IgD-negative memory B cell (primary cell): ENCODE measurements at regions not wholly inside any gene's neighbourhood (a gene's known extent, or its start where the extent isn't known, plus 50 kb on each side); places are given as distances from the start of the nearest gene placed in this dataset.

ENCODE experiments used
- H3K27ac Mint-ChIP-seq, 3 donors: one replicate each; pipeline ENCODE4 v1.8.0; 2020 to 2022; ENCODE audit warnings: mild to moderate bottlenecking in 3 of 3, mixed read lengths in 3 of 3, moderate library complexity in 1 of 3
- H3K27me3 Mint-ChIP-seq: one replicate; pipeline ENCODE4 v1.8.0; 2021; ENCODE audit warnings: mixed read lengths
- H3K36me3 Mint-ChIP-seq: one replicate; pipeline ENCODE4 v1.8.0; 2020; ENCODE audit warnings: mild to moderate bottlenecking, mixed read lengths
- H3K4me1 Mint-ChIP-seq, 3 donors: one replicate each; pipeline ENCODE4 v1.8.0; 2020 to 2022; ENCODE audit warnings: mixed read lengths in 3 of 3, mild to moderate bottlenecking in 1 of 3
- H3K4me3 Mint-ChIP-seq, 4 donors: one replicate each; pipeline ENCODE4 v1.8.0; 2020 to 2022; ENCODE audit warnings: mild to moderate bottlenecking in 4 of 4, mixed read lengths in 4 of 4, moderate library complexity in 3 of 4
- H3K9me3 Mint-ChIP-seq, 3 donors: one replicate each; pipeline ENCODE4 v1.8.0; 2020 to 2021; ENCODE audit warnings: mixed read lengths in 3 of 3, mild to moderate bottlenecking in 1 of 3

DNA sequence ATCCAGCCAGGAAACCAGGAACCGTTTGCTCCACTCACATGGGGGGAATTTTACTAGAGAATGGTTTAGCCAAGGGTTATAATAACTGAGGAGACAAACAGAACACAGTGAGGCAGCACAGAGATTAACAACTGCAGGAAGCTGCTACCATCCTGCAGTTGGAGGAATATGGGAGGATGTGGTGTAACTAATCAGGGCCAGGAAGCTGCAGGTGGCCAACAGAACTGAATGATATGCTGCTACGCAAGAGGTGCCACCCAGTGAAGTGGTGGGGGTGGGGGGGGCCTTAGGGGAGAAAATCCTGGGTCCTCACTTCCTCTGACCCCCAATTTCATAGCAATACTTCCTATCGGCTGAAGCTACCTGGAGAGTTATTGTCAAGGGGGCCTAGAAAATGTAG, 306.4 kb upstream of the STT3B start:
- no peaks in the 10 kb centered on the region for H3K27me3 Mint-ChIP-seq
- H3K4me1 Mint-ChIP-seq, result peaks cover 31 to 41% (median 41%) of the 10 kb centered on the region in 3 donors
- peak overlapping the region; percentile 48 to 91 (median 66) for H3K4me3 Mint-ChIP-seq
- peaks cover 3% of the 10 kb centered on the region for H3K36me3 Mint-ChIP-seq
- H3K9me3 Mint-ChIP-seq, result no peaks in the 10 kb centered on the region
- H3K27ac Mint-ChIP-seq, result peak overlapping the region; percentile 86 to 97 (median 96)

DNA sequence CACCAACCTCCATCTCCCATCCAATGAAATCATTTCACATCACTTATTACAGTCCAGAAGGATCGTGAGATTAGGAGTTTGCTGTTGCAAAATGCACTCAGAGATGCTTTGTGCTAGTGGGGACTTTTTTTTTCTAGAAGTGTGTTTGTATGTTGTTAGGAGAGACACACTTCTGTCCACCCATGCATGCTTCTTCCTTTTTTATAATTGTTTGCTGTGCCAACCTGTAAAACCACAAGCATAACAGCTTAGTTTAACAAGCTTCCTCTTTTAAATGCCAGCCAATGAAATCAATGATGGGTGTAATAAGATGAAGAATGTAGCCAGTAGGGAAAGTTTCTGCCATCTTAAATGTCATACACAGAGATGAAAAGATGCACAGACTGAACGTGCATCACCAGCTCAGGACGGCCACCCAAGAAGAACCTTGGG, 305.6 kb upstream of the STT3B start:
- Mint-ChIP-seq H3K27me3 (no peaks in the 10 kb centered on the region), H3K4me3 (peak overlapping the region; percentile 48 to 80 (median 66)), H3K4me1 (peaks cover 31 to 47% (median 47%) of the 10 kb centered on the region in 3 donors), H3K36me3 (peaks cover 3% of the 10 kb centered on the region), H3K9me3 (no peaks in the 10 kb centered on the region), H3K27ac (peak overlapping the region; percentile 86 to 97 (median 96))

GRCh38 chr3:31230425-31231223, 302.1 kb upstream of the STT3B start:
- Mint-ChIP-seq H3K4me3 (peak overlapping the region in 2 of 4 donors; percentile 2 to 24), H3K9me3 (no peaks in the 10 kb centered on the region), H3K4me1 (peaks cover 40 to 56% (median 49%) of the 10 kb centered on the region in 3 donors), H3K27ac (peak overlapping the region; percentile 19 to 83 (median 65)), H3K27me3 (peaks cover 9% of the 10 kb centered on the region), H3K36me3 (peaks cover 3% of the 10 kb centered on the region)

GRCh38 chr3:31232055-31233025, 300.4 kb upstream of the STT3B start:
- Mint-ChIP-seq H3K27me3 (peaks cover 9% of the 10 kb centered on the region), H3K9me3 (no peaks in the 10 kb centered on the region), H3K36me3 (peaks cover 3% of the 10 kb centered on the region), H3K4me1 (peaks cover 29 to 42% (median 34%) of the 10 kb centered on the region in 3 donors), H3K27ac (peak overlapping the region in 2 of 3 donors; percentile 11 to 72), H3K4me3 (peak overlapping the region in 2 of 4 donors; percentile 81 to 89)

DNA sequence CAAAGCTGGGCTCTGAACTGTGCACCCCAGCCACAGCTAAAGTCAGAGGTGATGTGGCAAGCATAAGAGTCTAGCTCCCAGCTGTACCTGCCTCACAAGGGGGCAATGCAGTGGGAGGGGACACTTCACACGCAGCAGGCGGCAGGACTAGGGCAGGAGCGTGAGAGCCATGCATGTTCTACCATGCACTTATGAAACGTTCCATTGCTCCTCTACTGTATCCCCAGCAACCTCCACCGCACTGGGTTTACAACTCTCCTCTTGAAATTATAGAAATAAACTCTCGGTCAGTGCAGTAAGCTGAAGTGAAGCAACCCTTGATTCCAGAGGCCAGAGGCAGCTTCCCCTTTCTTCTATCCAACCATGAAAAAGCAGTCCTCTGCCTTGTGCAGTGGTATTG, 298.6 kb upstream of the STT3B start:
- peaks cover 2% of the 10 kb centered on the region for H3K36me3 Mint-ChIP-seq
- H3K4me1 Mint-ChIP-seq, result peaks cover 22 to 34% (median 27%) of the 10 kb centered on the region in 3 donors
- peaks cover 9% of the 10 kb centered on the region for H3K27me3 Mint-ChIP-seq
- H3K4me3 Mint-ChIP-seq, result no peak overlapping the region
- no peaks in the 10 kb centered on the region for H3K9me3 Mint-ChIP-seq
- no peak overlapping the region for H3K27ac Mint-ChIP-seq

GRCh38 chr3:31235062-31235700, 297.5 kb upstream of the STT3B start:
- Mint-ChIP-seq H3K27me3 (peaks cover 9% of the 10 kb centered on the region), H3K27ac (no peak overlapping the region), H3K4me1 (peaks cover 16 to 26% (median 24%) of the 10 kb centered on the region in 3 donors), H3K9me3 (peaks cover 0 to 1% (median 0%) of the 10 kb centered on the region in 3 donors), H3K4me3 (no peak overlapping the region), H3K36me3 (peaks cover 4% of the 10 kb centered on the region)

DNA sequence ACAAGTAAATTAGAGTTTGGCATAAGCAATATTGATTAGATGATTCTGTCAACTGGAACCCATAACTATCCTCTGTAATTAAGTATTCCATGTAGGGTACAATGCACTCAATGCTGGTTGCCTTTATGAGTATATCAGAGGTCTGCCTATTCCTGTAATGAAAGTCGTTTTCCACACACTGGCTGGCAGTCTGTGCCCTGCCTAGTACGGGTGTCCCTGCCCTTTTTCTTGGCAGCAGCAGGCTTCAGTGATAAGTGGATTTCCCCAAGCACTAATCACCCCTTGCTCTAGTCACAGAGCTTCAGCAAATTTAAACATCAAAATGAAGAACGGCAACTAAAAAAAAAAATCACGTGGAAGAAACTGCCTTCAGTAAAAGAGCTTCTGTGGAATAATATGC, 294.8 kb upstream of the STT3B start:
- peaks cover 9% of the 10 kb centered on the region for H3K27me3 Mint-ChIP-seq
- H3K4me3 Mint-ChIP-seq, result no peak overlapping the region
- H3K4me1 Mint-ChIP-seq, result peaks cover 2 to 3% (median 2%) of the 10 kb centered on the region in 3 donors
- H3K36me3 Mint-ChIP-seq, result peaks cover 4% of the 10 kb centered on the region
- H3K27ac Mint-ChIP-seq, result no peak overlapping the region
- peaks cover 0 to 1% (median 0%) of the 10 kb centered on the region in 3 donors for H3K9me3 Mint-ChIP-seq

DNA sequence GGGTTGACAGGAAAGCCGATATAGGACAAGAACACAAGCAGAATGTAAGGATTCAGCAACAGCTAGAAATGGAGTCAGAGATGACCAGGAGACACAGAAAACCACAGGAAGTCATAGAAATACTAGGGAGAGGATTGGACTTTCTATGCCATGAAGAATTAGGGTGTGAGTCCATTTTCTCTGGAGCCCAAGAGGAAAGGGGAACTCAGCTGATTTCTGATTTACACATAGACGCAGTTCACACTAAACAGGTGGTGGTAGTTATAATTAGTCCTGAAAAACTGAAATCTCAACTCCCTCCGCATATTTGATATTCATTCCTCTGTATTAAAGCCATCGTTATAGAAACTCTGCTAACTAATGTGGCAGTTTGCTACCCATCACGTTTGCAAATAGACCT, 292.7 kb upstream of the STT3B start:
- peaks cover 4% of the 10 kb centered on the region for H3K36me3 Mint-ChIP-seq
- H3K9me3 Mint-ChIP-seq, result peaks cover 0 to 1% (median 0%) of the 10 kb centered on the region in 3 donors
- H3K4me3 Mint-ChIP-seq, result no peak overlapping the region
- H3K27me3 Mint-ChIP-seq, result peaks cover 5% of the 10 kb centered on the region
- peaks cover 0 to 1% (median 0%) of the 10 kb centered on the region in 3 donors for H3K4me1 Mint-ChIP-seq
- H3K27ac Mint-ChIP-seq, result no peak overlapping the region

DNA sequence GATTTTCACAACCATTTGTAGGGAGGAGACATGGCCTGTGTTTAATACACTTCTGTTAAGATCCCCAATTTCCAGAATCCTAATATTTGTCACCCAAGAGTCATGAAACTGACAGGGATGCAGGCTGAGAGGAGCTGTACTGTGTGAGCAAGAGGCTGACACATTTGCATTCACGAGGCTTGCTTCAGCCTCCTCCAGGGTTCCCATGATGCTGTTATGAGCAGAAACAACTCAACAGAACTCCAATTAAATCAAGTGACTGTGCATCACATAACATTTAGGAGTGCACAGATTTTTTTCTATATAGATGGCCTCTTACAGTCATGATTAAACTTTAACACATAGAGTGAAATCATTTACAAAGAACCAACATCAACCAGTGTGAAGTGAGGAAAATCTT, 292.3 kb upstream of the STT3B start:
- Mint-ChIP-seq H3K27ac (no peak overlapping the region), H3K36me3 (peaks cover 4% of the 10 kb centered on the region), H3K27me3 (peaks cover 4% of the 10 kb centered on the region), H3K4me1 (peaks cover 0 to 1% (median 0%) of the 10 kb centered on the region in 3 donors), H3K9me3 (peaks cover 0 to 1% (median 0%) of the 10 kb centered on the region in 3 donors), H3K4me3 (no peak overlapping the region)

- H3K27ac Mint-ChIP-seq, result no peak overlapping the region
- H3K9me3 Mint-ChIP-seq, result peaks cover 0 to 1% (median 0%) of the 10 kb centered on the region in 3 donors
- H3K4me1 Mint-ChIP-seq, result peaks cover 0 to 1% (median 0%) of the 10 kb centered on the region in 3 donors
- peaks cover 4% of the 10 kb centered on the region for H3K36me3 Mint-ChIP-seq
- peaks cover 4% of the 10 kb centered on the region for H3K27me3 Mint-ChIP-seq
- no peak overlapping the region for H3K4me3 Mint-ChIP-seq
These were observed 291.9 kb upstream of the STT3B start for GRCh38 chr3:31240874-31241273.

GRCh38 chr3:31241533-31241932, 291.2 kb upstream of the STT3B start:
- Mint-ChIP-seq H3K9me3 (peaks cover 0 to 1% (median 0%) of the 10 kb centered on the region in 3 donors), H3K27ac (peak overlapping the region in 1 of 3 donors; percentile 64), H3K27me3 (peaks cover 4% of the 10 kb centered on the region), H3K4me1 (peaks cover 0 to 1% (median 0%) of the 10 kb centered on the region in 3 donors), H3K4me3 (no peak overlapping the region), H3K36me3 (peaks cover 4% of the 10 kb centered on the region)

DNA sequence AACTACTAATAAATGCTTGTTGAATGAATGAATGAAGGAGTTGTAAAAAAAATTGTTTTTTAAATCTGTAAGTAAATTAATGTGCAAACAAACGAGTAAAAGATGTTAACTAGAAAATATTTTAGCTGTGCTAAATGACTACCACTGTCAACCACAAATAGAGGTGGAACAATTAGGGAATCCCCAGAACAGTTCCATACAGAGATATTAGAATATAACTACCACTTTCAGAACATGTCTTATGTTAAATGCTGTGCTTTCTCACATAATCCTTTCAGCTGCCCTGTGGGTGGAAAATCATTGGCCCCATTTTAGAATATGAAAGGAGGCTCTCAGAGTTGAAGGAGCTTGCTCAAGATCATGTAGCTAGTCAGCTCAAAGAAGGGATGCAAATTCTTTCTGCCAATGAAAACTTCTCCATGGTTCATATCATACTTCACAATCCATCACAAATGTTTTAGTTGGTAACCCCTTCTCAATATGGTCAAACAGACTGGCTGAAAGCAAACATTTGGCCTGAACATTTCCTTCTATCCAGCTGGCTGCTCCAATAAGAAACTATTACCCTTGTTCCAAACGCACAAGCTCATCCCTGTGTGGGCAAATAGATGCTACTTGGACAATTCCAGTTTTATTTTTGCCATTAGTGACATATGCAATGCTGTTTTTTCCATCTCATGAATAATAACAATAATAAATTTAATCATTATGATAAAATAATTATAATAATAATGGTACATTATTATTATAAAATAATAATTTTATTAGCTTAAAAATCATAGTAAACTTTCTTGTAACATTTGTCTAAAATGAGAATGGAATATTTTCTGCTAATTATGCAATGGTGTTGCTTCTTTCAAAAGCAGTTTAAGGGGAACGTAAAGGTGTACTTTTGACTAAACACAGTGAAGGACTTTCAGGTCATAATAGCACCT, 290.4 kb upstream of the STT3B start:
- Mint-ChIP-seq H3K9me3 (peaks cover 0 to 1% (median 0%) of the 10 kb centered on the region in 3 donors), H3K4me3 (no peak overlapping the region), H3K27ac (no peak overlapping the region), H3K4me1 (peaks cover 0 to 1% (median 0%) of the 10 kb centered on the region in 3 donors), H3K36me3 (peaks cover 4% of the 10 kb centered on the region), H3K27me3 (peaks cover 4% of the 10 kb centered on the region)

DNA sequence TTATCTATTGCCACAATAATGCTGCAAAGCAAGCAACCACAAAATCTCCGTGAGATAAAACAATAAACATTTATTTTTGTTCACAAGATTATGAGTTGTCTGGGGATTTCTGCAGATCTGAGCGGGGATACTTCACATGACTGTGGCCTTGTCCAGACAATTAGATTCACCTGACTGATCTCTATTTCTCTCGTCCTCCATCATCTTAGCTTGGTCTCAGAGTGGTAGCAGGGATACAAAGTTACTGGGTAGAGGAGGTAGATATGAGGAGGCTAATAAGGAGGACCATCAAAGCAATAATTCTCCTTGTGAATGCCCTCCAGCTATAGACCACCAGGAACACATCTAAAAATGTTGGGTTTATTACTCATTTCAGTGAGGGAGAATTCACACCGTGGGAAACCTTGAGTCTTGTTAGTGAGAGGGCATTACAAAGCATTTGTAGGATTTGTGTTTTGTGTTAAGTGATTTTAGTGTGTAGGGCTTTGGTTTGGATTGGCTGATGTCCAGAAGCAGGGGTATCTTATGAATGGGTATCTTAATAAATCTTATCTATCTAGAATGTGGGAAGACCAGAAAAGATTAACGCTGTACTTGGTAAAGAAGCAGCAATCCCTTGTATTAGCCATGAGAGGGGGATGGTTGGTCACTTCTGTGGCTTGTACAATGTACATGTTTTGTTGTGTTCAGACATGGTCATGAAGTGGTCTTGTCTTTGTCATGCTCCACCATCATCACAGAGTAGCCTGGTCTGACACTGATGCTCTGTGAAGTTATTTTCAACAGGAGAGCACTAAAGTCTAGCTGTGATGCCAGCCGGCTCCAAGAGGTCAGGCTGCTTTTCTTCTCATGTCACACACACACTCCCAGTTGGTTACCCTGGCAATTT, 287.6 kb upstream of the STT3B start:
- peaks cover 0 to 2% (median 0%) of the 10 kb centered on the region in 3 donors for H3K4me1 Mint-ChIP-seq
- no peaks in the 10 kb centered on the region for H3K9me3 Mint-ChIP-seq
- peak overlapping the region in 1 of 3 donors; percentile 20 for H3K27ac Mint-ChIP-seq
- no peak overlapping the region for H3K4me3 Mint-ChIP-seq
- no peaks in the 10 kb centered on the region for H3K36me3 Mint-ChIP-seq
- H3K27me3 Mint-ChIP-seq, result peaks cover 4% of the 10 kb centered on the region
